ENCODE measurements at regions not wholly inside any gene's neighbourhood (a gene's known extent, or its start where the extent isn't known, plus 50 kb on each side); places are given as distances from the start of the nearest gene placed in this dataset.

DNA sequence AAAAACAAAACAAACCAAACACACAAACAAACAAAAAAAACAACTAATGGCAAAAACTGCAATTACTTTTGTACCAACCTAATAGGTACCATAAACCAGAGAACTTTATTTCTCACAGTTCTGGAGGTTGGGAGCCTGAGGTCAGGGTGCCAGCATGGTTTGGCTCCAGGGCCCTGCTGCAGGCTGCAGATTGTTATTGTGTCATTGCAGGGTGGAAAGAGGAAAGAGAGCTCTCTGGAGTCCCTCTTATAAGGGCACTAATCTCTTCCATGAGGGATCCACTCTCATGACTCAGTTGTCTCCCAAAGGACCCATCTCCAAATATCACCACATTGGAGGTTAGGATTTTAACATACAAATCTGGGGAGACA lies 64.9 kb upstream of the CPEB4 start:
- no peak overlapping the region for H3K23ac ChIP-seq (ENCODE audit: insufficient read length)
- no peak overlapping the region for H3K9ac ChIP-seq (replicated peaks in 1 of 4; ENCODE audit: extremely low read depth in 1 of 4, low read depth in 3 of 4, low read length in 3 of 4)
- H3K79me2 ChIP-seq (ENCODE audit: control insufficient read depth in 1 of 2, insufficient read depth in 2 of 2, low read length in 2 of 2): no peaks in the 10 kb centered on the region
- H4K91ac ChIP-seq (replicated peaks; ENCODE audit: insufficient read length, low read length): no peak overlapping the region
- no peak overlapping the region for H2AFZ ChIP-seq (ENCODE audit: low read length)
- no peak for DNase-seq (ENCODE audit: low read depth in 1 of 2, low spot score in 2 of 2)
- no peak overlapping the region for H3K4me3 ChIP-seq (ENCODE audit: extremely low read depth in 1 of 4, insufficient read depth in 2 of 4, low read depth in 3 of 4, low read length in 4 of 4)
- TF ChIP-seq NRF1 (IDR thresholded peaks at IDR 0.05; ENCODE audit: low read depth, low read length) (no peak), CHD2 (IDR thresholded peaks at IDR 0.05; ENCODE audit: low read length) (no peak), KDM1A (IDR thresholded peaks at IDR 0.05; ENCODE audit: borderline replicate concordance, low read length) (no peak), TBP (IDR thresholded peaks at IDR 0.05; ENCODE audit: low read depth, low read length) (no peak), ATF3 (IDR thresholded peaks at IDR 0.05; ENCODE audit: insufficient read depth, low read depth, low read length) (no peak), HDAC2 (IDR thresholded peaks at IDR 0.05; ENCODE audit: borderline replicate concordance in 1 of 2, low read depth in 2 of 2, low read length in 2 of 2) (no peak)
- H3K27me3 ChIP-seq (replicated peaks in 1 of 4; ENCODE audit: control insufficient read depth in 3 of 4, extremely low read depth in 1 of 4, insufficient read depth in 3 of 4, low read length in 3 of 4): no peaks in the 10 kb centered on the region
- no peaks in the 10 kb centered on the region for H4K20me1 ChIP-seq (replicated peaks in 1 of 2; ENCODE audit: control insufficient read depth in 1 of 2, insufficient read depth in 2 of 2, low read length in 2 of 2)
- H3K18ac ChIP-seq (ENCODE audit: extremely low read depth, low read length): no peak overlapping the region
- H2BK5ac ChIP-seq (ENCODE audit: low read depth, low read length): no peak overlapping the region
- no peaks in the 10 kb centered on the region for H3K36me3 ChIP-seq (ENCODE audit: control insufficient read depth in 2 of 4, insufficient read depth in 4 of 4, low read length in 3 of 4)
- no peak overlapping the region for H2BK12ac ChIP-seq (ENCODE audit: low read depth, low read length)
- POLR2A ChIA-PET (ENCODE audit: partially characterized antibody): no interaction called here
- H2BK20ac ChIP-seq (ENCODE audit: low read length): no peak overlapping the region
- H3K4me1 ChIP-seq (replicated peaks in 1 of 4; ENCODE audit: control insufficient read depth in 3 of 4, insufficient read depth in 4 of 4, low read length in 3 of 4): peaks cover 2 to 6% (median 4%) of the 10 kb centered on the region in 4 experiments; a peak in 4 of 7 replicates
- no peak overlapping the region for H3K14ac ChIP-seq (ENCODE audit: insufficient read length)
- H4K5ac ChIP-seq (ENCODE audit: insufficient read length, low read depth, low read length): no peak overlapping the region
- no peak overlapping the region for H2BK120ac ChIP-seq (replicated peaks; ENCODE audit: low read depth, low read length)
- no peak overlapping the region for H3K27ac ChIP-seq (ENCODE audit: low read depth, low read length)
- H3K79me1 ChIP-seq (ENCODE audit: low read depth, low read length): no peaks in the 10 kb centered on the region
- no peak overlapping the region for H3K4ac ChIP-seq (replicated peaks; ENCODE audit: insufficient read length, low read depth, low read length)
- no peak overlapping the region for H3K4me2 ChIP-seq (ENCODE audit: insufficient read depth in 1 of 2, low read depth in 2 of 2, low read length in 2 of 2)
- H3K56ac ChIP-seq (replicated peaks; ENCODE audit: insufficient read length, low read depth, low read length): no peak overlapping the region
- no peak overlapping the region for H2BK15ac ChIP-seq (ENCODE audit: low read length)
- H4K8ac ChIP-seq (ENCODE audit: extremely low read depth, insufficient read depth, low read length): no peak overlapping the region; the same call in 1 of the 2 replicates
- CTCF ChIA-PET (ENCODE audit: partially characterized antibody): interaction anchor here (1.0 kb wide), 1 partner anchor 145 kb away, joined by 3 read pairs; no protein-coding TSS in a partner anchor
- H2AK5ac ChIP-seq (ENCODE audit: low read depth, low read length): no peak overlapping the region
- H3K23me2 ChIP-seq (ENCODE audit: low read depth, low read length): no peaks in the 10 kb centered on the region; the same call in 1 of the 2 replicates
- FAIRE-seq: no peak
- no peaks in the 10 kb centered on the region for H3K9me3 ChIP-seq (ENCODE audit: insufficient read depth in 2 of 2, low read depth in 1 of 2, low read length in 1 of 2)
